ENCODE measurements at regions not wholly inside any gene's neighbourhood (a gene's known extent, or its start where the extent isn't known, plus 50 kb on each side); places are given as distances from the start of the nearest gene placed in this dataset.

DNA sequence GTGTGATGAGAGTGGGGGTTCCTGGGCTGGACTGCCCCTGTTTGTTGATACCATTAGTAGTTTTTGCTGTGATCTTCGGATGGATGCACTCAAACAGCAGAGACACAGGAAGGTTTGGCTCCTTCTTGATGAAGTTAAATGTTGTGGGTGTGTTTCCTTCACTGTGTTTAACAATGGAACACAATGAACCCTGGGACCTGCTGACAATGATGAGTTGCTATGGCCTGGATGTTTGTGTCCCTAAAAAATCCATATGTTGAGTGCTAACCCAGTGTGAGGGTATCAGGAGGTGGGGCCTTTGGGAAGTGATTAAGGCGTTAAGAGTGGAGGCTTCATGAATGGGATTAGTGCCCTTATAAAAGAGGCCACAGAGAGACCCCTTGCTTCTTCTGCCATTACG is 237.4 kb upstream of the HS6ST1 start:
- Histone ChIP-seq H3K36me3 (ENCODE audit: insufficient read depth, low read length) (no peaks in the 10 kb centered on the region), H3K4me3 (ENCODE audit: insufficient read depth, low read length) (no peak overlapping the region), H2AFZ (ENCODE audit: low read length) (no peak overlapping the region), H3K27ac (ENCODE audit: low read depth, low read length) (no peak overlapping the region), H3K4me1 (ENCODE audit: insufficient read depth, low read length) (no peaks in the 10 kb centered on the region), H3K9me3 (ENCODE audit: low read depth, low read length) (no peaks in the 10 kb centered on the region), H3K27me3 (ENCODE audit: insufficient read depth, low read length) (no peaks in the 10 kb centered on the region), H4K20me1 (ENCODE audit: insufficient read depth, low read length) (no peaks in the 10 kb centered on the region), H3K4me2 (ENCODE audit: insufficient read depth, low read length) (no peak overlapping the region), H3K79me2 (ENCODE audit: insufficient read depth, low read length) (no peaks in the 10 kb centered on the region)
- TF ChIP-seq, protein P1, sequence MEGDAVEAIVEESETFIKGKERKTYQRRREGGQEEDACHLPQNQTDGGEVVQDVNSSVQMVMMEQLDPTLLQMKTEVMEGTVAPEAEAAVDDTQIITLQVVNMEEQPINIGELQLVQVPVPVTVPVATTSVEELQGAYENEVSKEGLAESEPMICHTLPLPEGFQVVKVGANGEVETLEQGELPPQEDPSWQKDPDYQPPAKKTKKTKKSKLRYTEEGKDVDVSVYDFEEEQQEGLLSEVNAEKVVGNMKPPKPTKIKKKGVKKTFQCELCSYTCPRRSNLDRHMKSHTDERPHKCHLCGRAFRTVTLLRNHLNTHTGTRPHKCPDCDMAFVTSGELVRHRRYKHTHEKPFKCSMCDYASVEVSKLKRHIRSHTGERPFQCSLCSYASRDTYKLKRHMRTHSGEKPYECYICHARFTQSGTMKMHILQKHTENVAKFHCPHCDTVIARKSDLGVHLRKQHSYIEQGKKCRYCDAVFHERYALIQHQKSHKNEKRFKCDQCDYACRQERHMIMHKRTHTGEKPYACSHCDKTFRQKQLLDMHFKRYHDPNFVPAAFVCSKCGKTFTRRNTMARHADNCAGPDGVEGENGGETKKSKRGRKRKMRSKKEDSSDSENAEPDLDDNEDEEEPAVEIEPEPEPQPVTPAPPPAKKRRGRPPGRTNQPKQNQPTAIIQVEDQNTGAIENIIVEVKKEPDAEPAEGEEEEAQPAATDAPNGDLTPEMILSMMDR (IDR thresholded peaks at IDR 0.05; ENCODE audit: extremely low read depth, low read depth, low read length): no peak
- no peak for DNase-seq (ENCODE audit: insufficient read length, low spot score, missing footprints)

- H3K79me2 ChIP-seq (ENCODE audit: insufficient read depth, low read length): no peaks in the 10 kb centered on the region
- H3K36me3 ChIP-seq (ENCODE audit: insufficient read depth, low read length): no peaks in the 10 kb centered on the region
- TF ChIP-seq, protein P1 (IDR thresholded peaks at IDR 0.05; ENCODE audit: extremely low read depth, low read depth, low read length): no peak
- H3K4me2 ChIP-seq (ENCODE audit: insufficient read depth, low read length): no peak overlapping the region
- H4K20me1 ChIP-seq (ENCODE audit: insufficient read depth, low read length): no peaks in the 10 kb centered on the region
- H3K4me1 ChIP-seq (ENCODE audit: insufficient read depth, low read length): no peaks in the 10 kb centered on the region
- H3K27ac ChIP-seq (ENCODE audit: low read depth, low read length): no peak overlapping the region
- no peaks in the 10 kb centered on the region for H3K27me3 ChIP-seq (ENCODE audit: insufficient read depth, low read length)
- H3K4me3 ChIP-seq (ENCODE audit: insufficient read depth, low read length): no peak overlapping the region
- H3K9me3 ChIP-seq (ENCODE audit: low read depth, low read length): no peaks in the 10 kb centered on the region
- no peak for DNase-seq (ENCODE audit: insufficient read length, low spot score, missing footprints)
- no peak overlapping the region for H2AFZ ChIP-seq (ENCODE audit: low read length)
These were observed 238.0 kb upstream of the HS6ST1 start for GRCh38 chr2:128556633-128557032.

DNA sequence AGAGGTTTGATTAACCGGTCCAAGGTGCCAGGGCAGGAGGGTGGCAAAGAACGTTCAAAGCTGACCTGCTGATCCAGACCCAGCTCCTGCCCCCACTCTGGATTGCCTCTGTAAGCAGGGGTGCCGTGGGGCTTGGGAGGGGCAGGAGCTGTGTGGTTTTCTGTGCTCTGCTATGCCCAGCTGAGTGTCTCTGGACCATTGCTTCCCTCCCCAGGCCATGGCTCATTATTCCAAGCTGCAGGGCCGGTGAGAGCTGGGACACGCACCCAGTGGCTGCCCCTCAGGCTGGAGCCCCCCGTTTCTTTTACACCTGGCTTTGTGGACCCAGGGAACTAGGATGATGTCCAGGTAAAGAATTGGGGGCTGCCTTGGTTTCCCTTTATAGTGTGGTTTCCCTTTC is 238.4 kb upstream of the HS6ST1 start:
- peaks cover 1% of the 10 kb centered on the region for H3K4me1 ChIP-seq (ENCODE audit: insufficient read depth, low read length)
- H3K9me3 ChIP-seq (ENCODE audit: low read depth, low read length): no peaks in the 10 kb centered on the region
- H4K20me1 ChIP-seq (ENCODE audit: insufficient read depth, low read length): no peaks in the 10 kb centered on the region
- no peak for DNase-seq (ENCODE audit: insufficient read length, low spot score, missing footprints)
- no peaks in the 10 kb centered on the region for H3K36me3 ChIP-seq (ENCODE audit: insufficient read depth, low read length)
- no peak overlapping the region for H3K27ac ChIP-seq (ENCODE audit: low read depth, low read length)
- H3K4me3 ChIP-seq (ENCODE audit: insufficient read depth, low read length): no peak overlapping the region
- no peaks in the 10 kb centered on the region for H3K79me2 ChIP-seq (ENCODE audit: insufficient read depth, low read length)
- TF ChIP-seq, protein P1 (IDR thresholded peaks at IDR 0.05; ENCODE audit: extremely low read depth, low read depth, low read length): no peak
- no peaks in the 10 kb centered on the region for H3K27me3 ChIP-seq (ENCODE audit: insufficient read depth, low read length)
- no peak overlapping the region for H3K4me2 ChIP-seq (ENCODE audit: insufficient read depth, low read length)
- H2AFZ ChIP-seq (ENCODE audit: low read length): no peak overlapping the region

GRCh38 chr2:128557831-128558241 is 239.2 kb upstream of the HS6ST1 start:
- no peaks in the 10 kb centered on the region for H4K20me1 ChIP-seq (ENCODE audit: insufficient read depth, low read length)
- no peaks in the 10 kb centered on the region for H3K9me3 ChIP-seq (ENCODE audit: low read depth, low read length)
- H3K27me3 ChIP-seq (ENCODE audit: insufficient read depth, low read length): no peaks in the 10 kb centered on the region
- peak; percentile 85 for DNase-seq (ENCODE audit: insufficient read length, low spot score, missing footprints)
- no peak overlapping the region for H3K27ac ChIP-seq (ENCODE audit: low read depth, low read length)
- no peaks in the 10 kb centered on the region for H3K79me2 ChIP-seq (ENCODE audit: insufficient read depth, low read length)
- peaks cover 9% of the 10 kb centered on the region for H3K4me1 ChIP-seq (ENCODE audit: insufficient read depth, low read length)
- no peak overlapping the region for H3K4me3 ChIP-seq (ENCODE audit: insufficient read depth, low read length)
- no peak overlapping the region for H2AFZ ChIP-seq (ENCODE audit: low read length)
- TF ChIP-seq, protein P1 (IDR thresholded peaks at IDR 0.05; ENCODE audit: extremely low read depth, low read depth, low read length): no peak
- H3K4me2 ChIP-seq (ENCODE audit: insufficient read depth, low read length): no peak overlapping the region
- no peaks in the 10 kb centered on the region for H3K36me3 ChIP-seq (ENCODE audit: insufficient read depth, low read length)
